GM23248 (cell line): ENCODE measurements at regions not wholly inside any gene's neighbourhood (a gene's known extent, or its start where the extent isn't known, plus 50 kb on each side); places are given as distances from the start of the nearest gene placed in this dataset.

Source experiments
- EZH2 ChIP-seq: fragments of 200-600 bp; sonication (generic); IDR thresholded peaks from 2 replicates; pipeline ENCODE4 v1.6.1; 2018; ENCODE audit warnings: antibody characterized with exemption, mild to moderate bottlenecking; ENCODE audit not compliant: insufficient read depth, poor library complexity, severe bottlenecking
- EZH2phosphoT487 ChIP-seq: fragments of 200-600 bp; sonication (generic); IDR thresholded peaks from 2 replicates; pipeline ENCODE4 v1.6.1; 2018; ENCODE audit warnings: antibody characterized with exemption, moderate library complexity, mild to moderate bottlenecking, low read depth; ENCODE audit not compliant: insufficient read depth

DNA sequence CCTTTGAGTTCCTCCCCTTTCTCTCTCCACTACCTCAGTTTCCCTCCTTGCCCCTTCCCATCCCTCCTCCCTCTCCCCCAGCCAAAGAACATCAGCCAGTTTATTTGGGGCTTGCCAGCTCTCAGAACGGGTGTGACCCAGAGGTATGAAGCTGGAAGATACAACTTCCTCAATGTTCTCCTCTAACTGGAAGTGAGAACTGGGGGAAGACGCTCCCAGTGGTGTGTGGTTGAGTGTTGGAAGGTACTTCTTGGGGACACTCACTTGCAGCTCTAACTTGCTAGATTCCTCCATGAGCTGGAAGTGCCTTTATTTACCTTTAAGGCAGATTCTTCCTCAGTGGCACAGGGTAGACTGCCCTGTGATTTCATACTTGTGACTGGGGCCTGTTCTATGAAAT lies 110.5 kb upstream of the HABP2 start:
- TF ChIP-seq EZH2phosphoT487 (no peak), EZH2 (no peak)
